ENCODE measurements at regions not wholly inside any gene's neighbourhood (a gene's known extent, or its start where the extent isn't known, plus 50 kb on each side); places are given as distances from the start of the nearest gene placed in this dataset.

GRCh38 chr1:69319287-69319686 is 248.4 kb upstream of the LRRC7 start:
- no peak for DNase-seq (ENCODE audit: low read depth, low spot score)
- no peak for TF ChIP-seq CTCF (IDR thresholded peaks at IDR 0.05; ENCODE audit: low read depth, low read length)
- no peak overlapping the region for H3K4me3 ChIP-seq (ENCODE audit: low read depth, low read length)
- in situ Hi-C loops (cut with HindIII; ENCODE audit: low sequenced_read_pairs): no loop called here

GRCh38 chr1:69320757-69321211 is 246.9 kb upstream of the LRRC7 start:
- in situ Hi-C loops (cut with HindIII; ENCODE audit: low sequenced_read_pairs): no loop called here
- no peak for DNase-seq (ENCODE audit: low read depth, low spot score)
- TF ChIP-seq CTCF (IDR thresholded peaks at IDR 0.05; ENCODE audit: low read depth, low read length): no peak
- H3K4me3 ChIP-seq (ENCODE audit: low read depth, low read length): no peak overlapping the region

- no peak overlapping the region for H3K4me3 ChIP-seq (ENCODE audit: low read depth, low read length)
- TF ChIP-seq CTCF (IDR thresholded peaks at IDR 0.05; ENCODE audit: low read depth, low read length): no peak
- no peak for DNase-seq (ENCODE audit: low read depth, low spot score)
- in situ Hi-C loops (cut with HindIII; ENCODE audit: low sequenced_read_pairs): no loop called here
Observed at GRCh38 chr1:69321311-69321710, 246.4 kb upstream of the LRRC7 start.

GRCh38 chr1:69328186-69328585 is 239.5 kb upstream of the LRRC7 start:
- in situ Hi-C loops (cut with HindIII; ENCODE audit: low sequenced_read_pairs): no loop called here
- no peak for TF ChIP-seq CTCF (IDR thresholded peaks at IDR 0.05; ENCODE audit: low read depth, low read length)

GRCh38 chr1:69363236-69363635 is 204.5 kb upstream of the LRRC7 start:
- in situ Hi-C loops (cut with HindIII; ENCODE audit: low sequenced_read_pairs): no loop called here
- no peak for DNase-seq (ENCODE audit: low read depth, low spot score)
- TF ChIP-seq CTCF (IDR thresholded peaks at IDR 0.05; ENCODE audit: low read depth, low read length): no peak
- H3K4me3 ChIP-seq (ENCODE audit: low read depth, low read length): no peak overlapping the region

More at GRCh38 chr1:69328186-69328585, 239.5 kb upstream of the LRRC7 start:
- no peak for DNase-seq (ENCODE audit: low read depth, low spot score)
- no peak overlapping the region for H3K4me3 ChIP-seq (ENCODE audit: low read depth, low read length)

GRCh38 chr1:69373520-69373919 is 194.2 kb upstream of the LRRC7 start:
- in situ Hi-C loops (cut with HindIII; ENCODE audit: low sequenced_read_pairs): no loop called here
- no peak for TF ChIP-seq CTCF (IDR thresholded peaks at IDR 0.05; ENCODE audit: low read depth, low read length)
- no peak for DNase-seq (ENCODE audit: low read depth, low spot score)
- H3K4me3 ChIP-seq (ENCODE audit: low read depth, low read length): no peak overlapping the region

GRCh38 chr1:69376408-69376807 is 191.3 kb upstream of the LRRC7 start:
- DNase-seq (ENCODE audit: low read depth, low spot score): no peak
- TF ChIP-seq CTCF (IDR thresholded peaks at IDR 0.05; ENCODE audit: low read depth, low read length): no peak
- H3K4me3 ChIP-seq (ENCODE audit: low read depth, low read length): no peak overlapping the region
- in situ Hi-C loops (cut with HindIII; ENCODE audit: low sequenced_read_pairs): no loop called here

Measured in astrocyte of the spinal cord (primary cell).